Activated CD4-positive, alpha-beta T cell treated with anti-CD3 and anti-CD28 coated beads, Interleukin-2, amount 10 ng/mL, durations not matched to agents 7 days and 5 days (primary cell): ENCODE measurements at regions not wholly inside any gene's neighbourhood (a gene's known extent, or its start where the extent isn't known, plus 50 kb on each side); places are given as distances from the start of the nearest gene placed in this dataset.

Source experiments
- CTCF ChIA-PET: fragments of 350-600 bp; sonication (Branson Sonifier 250); formaldehyde crosslinking; loops from one replicate; lab custom pipeline; 2021; ENCODE audit warnings: antibody characterized with exemption; lab: Charles Lee
- POLR2A ChIA-PET: fragments of 350-600 bp; sonication (Branson Sonifier 250); formaldehyde crosslinking; loops from one replicate; lab custom pipeline; 2021; ENCODE audit warnings: antibody characterized with exemption; lab: Charles Lee
- DNase-seq: peaks from one replicate; pipeline ENCODE4 v3.0.0-alpha.2; 2020
- H3K27ac Mint-ChIP-seq: one replicate; pipeline ENCODE4 v1.8.0; 2021; ENCODE audit warnings: mild to moderate bottlenecking, moderate library complexity, mixed read lengths
- H3K27me3 Mint-ChIP-seq: one replicate; pipeline ENCODE4 v1.8.0; 2021; ENCODE audit warnings: mixed read lengths
- H3K36me3 Mint-ChIP-seq: one replicate; pipeline ENCODE4 v1.8.0; 2021; ENCODE audit warnings: low read depth, mixed read lengths
- H3K4me1 Mint-ChIP-seq: one replicate; pipeline ENCODE4 v1.8.0; 2021; ENCODE audit warnings: mixed read lengths
- H3K4me3 Mint-ChIP-seq: one replicate; pipeline ENCODE4 v1.8.0; 2021; ENCODE audit warnings: mild to moderate bottlenecking, moderate library complexity, mixed read lengths
- H3K9me3 Mint-ChIP-seq: one replicate; pipeline ENCODE4 v1.8.0; 2021; ENCODE audit warnings: mixed read lengths

DNA sequence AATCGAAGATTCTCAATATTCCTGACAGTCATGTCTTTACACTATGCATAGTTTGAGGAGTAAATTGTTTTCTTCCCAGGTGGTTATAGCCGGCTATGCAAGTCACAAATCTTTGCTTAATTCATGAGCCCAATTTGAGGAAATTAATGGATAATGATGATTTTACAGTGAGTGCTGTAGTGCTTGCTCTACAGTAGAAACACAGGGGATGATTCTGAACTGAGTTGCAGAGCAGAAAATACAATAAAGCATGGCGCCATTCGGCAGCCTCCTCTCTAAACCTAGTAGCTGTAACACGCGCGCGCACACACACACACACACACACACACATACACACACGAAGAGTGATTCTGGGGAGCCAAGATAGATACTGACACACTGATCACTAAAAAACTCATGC lies 181.7 kb upstream of the DPH6 start:
- ChIA-PET POLR2A (no interaction called here), CTCF (no interaction called here)
- no peaks in the 10 kb centered on the region for H3K4me1 Mint-ChIP-seq
- H3K27me3 Mint-ChIP-seq, result no peaks in the 10 kb centered on the region
- no peaks in the 10 kb centered on the region for H3K36me3 Mint-ChIP-seq
- no peak for DNase-seq
- H3K9me3 Mint-ChIP-seq, result no peaks in the 10 kb centered on the region
- no peak overlapping the region for H3K27ac Mint-ChIP-seq
- no peak overlapping the region for H3K4me3 Mint-ChIP-seq

DNA sequence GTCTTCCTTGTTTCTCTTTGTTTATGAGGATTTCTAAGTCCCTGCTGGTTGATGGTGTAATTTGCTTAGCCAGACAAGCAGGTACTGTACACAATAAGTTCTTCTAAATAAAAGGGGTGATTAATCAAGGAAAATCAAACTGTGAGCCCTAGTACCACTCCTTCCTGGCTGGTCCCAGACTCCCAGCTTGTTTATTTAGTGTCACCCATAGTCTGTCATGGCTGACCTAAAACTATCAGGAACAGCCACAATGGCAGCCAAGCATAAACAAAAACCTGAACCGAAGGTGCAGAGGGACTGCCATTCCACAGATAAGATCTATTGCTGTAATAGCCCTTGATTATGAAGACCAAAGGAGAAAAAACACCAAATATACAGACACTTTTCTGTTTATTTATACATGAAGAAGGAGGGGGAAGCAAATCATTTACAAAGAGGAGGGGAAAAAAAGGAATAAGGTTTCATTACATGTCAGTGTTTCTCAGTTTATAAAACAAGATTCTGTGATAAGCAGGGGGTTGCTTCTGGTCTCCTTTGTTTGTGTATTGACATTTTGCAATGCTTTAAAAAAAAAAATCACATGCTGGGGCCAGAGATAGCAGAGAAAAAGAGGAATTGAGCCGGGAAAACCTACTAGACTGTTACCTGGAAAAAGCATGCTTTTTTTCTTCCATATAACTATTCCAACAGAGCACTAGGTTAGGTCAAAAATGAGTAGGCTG lies 182.4 kb upstream of the DPH6 start:
- no peak overlapping the region for H3K27ac Mint-ChIP-seq
- H3K4me3 Mint-ChIP-seq, result no peak overlapping the region
- H3K27me3 Mint-ChIP-seq, result no peaks in the 10 kb centered on the region
- no peaks in the 10 kb centered on the region for H3K9me3 Mint-ChIP-seq
- CTCF ChIA-PET, result no interaction called here
- H3K36me3 Mint-ChIP-seq, result no peaks in the 10 kb centered on the region
- no peaks in the 10 kb centered on the region for H3K4me1 Mint-ChIP-seq
- DNase-seq, result no peak
- POLR2A ChIA-PET, result no interaction called here

DNA sequence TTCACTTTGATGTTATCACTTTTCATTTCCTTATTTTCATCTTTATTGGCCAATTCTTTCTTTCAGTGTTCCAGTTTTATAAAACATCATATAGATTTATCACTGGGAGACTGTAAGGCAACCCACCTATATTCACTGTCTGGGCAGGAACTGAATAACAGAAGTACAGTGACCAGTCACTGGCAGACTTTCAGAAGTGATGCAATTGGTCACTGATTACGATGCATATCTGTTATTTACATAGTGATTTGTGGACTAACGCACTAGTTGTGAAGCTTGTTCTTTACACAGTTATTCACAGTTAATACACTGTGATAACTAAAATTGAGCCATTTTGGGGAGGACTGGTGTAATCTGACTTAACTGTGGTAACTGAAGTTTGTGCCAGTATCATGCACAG lies 190.2 kb upstream of the DPH6 start:
- Mint-ChIP-seq H3K27me3 (no peaks in the 10 kb centered on the region), H3K9me3 (no peaks in the 10 kb centered on the region), H3K27ac (no peak overlapping the region), H3K4me3 (no peak overlapping the region), H3K4me1 (no peaks in the 10 kb centered on the region), H3K36me3 (no peaks in the 10 kb centered on the region)
- POLR2A ChIA-PET, result no interaction called here
- CTCF ChIA-PET, result no interaction called here
- DNase-seq, result no peak

DNA sequence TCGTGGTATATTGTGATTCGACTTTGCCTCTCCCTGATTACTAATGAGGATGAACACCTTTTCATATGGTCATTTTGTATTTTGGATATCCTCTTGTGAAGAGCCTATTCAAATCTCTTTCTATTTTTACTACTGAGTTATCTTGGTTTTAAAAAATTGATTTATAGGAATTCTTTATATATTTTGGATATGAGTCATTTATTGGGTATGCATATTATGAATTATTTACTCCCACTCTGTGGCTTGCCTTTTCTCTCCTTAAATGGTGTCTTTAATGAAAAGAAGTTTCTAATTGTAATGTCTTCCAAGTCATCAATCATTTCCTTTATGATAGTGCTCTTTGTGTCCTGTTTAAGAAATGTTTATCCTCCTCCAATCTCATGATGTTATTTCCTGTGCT lies 191.5 kb upstream of the DPH6 start:
- POLR2A ChIA-PET, result no interaction called here
- no peaks in the 10 kb centered on the region for H3K4me1 Mint-ChIP-seq
- CTCF ChIA-PET, result no interaction called here

DNA sequence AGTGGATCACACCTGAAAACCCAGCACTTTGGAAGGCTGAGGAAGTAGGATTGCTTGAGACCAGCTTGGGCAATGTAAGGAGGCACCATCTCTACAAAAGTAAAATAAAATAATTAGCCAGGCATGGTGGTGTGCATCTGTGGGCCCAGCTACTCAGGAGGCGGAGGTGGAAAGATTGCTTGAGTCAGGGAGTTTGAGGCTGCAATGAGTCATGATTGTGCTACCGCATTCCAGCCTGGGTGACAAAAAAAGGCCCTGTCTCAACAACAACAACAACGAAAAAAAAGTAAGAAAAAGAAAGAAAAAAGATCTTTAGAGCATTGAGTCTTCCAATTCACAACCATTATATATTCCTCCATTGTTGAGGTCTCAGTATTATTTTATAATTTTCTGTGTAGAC lies 192.4 kb upstream of the DPH6 start:
- Mint-ChIP-seq H3K4me3 (no peak overlapping the region), H3K27ac (no peak overlapping the region), H3K36me3 (no peaks in the 10 kb centered on the region), H3K27me3 (no peaks in the 10 kb centered on the region), H3K9me3 (no peaks in the 10 kb centered on the region), H3K4me1 (no peaks in the 10 kb centered on the region)
- no peak for DNase-seq
- ChIA-PET CTCF (interaction anchor here (0.6 kb wide), 2 partner anchors 52 to 116 kb away, joined by 3 read pairs; no protein-coding TSS in a partner anchor), POLR2A (no interaction called here)

More for the DNA sequence above, 191.5 kb upstream of the DPH6 start:
- Mint-ChIP-seq H3K4me3 (no peak overlapping the region), H3K9me3 (no peaks in the 10 kb centered on the region), H3K27ac (no peak overlapping the region), H3K36me3 (no peaks in the 10 kb centered on the region), H3K27me3 (no peaks in the 10 kb centered on the region)
- no peak for DNase-seq

DNA sequence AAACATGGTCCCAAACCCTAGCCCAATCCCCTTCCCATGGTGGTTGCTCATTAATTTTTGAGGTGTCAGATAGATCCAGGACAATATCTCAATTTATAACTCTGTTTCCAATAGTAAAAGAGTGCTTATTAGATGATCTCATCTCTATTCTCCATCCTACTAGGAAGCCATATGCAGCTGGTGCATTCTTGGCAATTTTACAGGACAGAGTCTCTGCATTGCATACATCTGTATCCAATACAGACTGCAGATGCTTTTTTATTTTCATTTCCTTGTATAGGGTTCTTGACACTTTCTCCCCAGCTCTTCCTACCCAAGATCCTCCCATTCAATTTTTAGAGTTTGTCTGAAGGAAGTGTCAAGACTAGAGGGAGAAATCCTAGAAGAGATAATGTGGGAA lies 194.8 kb upstream of the DPH6 start:
- DNase-seq, result no peak
- ChIA-PET CTCF (no interaction called here), POLR2A (no interaction called here)
- Mint-ChIP-seq H3K9me3 (no peaks in the 10 kb centered on the region), H3K27ac (no peak overlapping the region), H3K27me3 (no peaks in the 10 kb centered on the region), H3K4me1 (no peaks in the 10 kb centered on the region), H3K4me3 (no peak overlapping the region), H3K36me3 (no peaks in the 10 kb centered on the region)

DNA sequence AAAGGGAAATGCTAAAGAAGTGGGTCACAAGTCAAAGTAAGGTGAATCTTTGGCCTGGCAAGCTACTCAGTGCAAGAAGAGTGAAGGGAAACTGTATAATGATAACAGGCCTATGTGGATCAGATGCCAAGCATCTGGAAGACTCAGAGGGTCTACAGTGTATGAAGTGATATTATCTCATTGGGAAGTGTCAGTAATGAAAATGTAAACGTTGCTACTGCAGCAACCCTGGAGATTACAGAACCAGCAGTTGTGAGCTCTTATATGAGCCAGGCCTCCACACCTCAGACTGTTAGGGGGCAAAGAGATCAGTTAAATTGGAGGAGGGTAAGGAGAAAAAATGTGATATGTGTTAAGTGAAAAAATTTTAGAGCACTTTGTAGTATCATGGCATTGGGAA lies 195.4 kb upstream of the DPH6 start:
- H3K27me3 Mint-ChIP-seq, result no peaks in the 10 kb centered on the region
- H3K36me3 Mint-ChIP-seq, result no peaks in the 10 kb centered on the region
- POLR2A ChIA-PET, result no interaction called here
- no peaks in the 10 kb centered on the region for H3K9me3 Mint-ChIP-seq
- CTCF ChIA-PET, result no interaction called here
- DNase-seq, result no peak
- H3K4me3 Mint-ChIP-seq, result no peak overlapping the region
- no peak overlapping the region for H3K27ac Mint-ChIP-seq
- H3K4me1 Mint-ChIP-seq, result no peaks in the 10 kb centered on the region

DNA sequence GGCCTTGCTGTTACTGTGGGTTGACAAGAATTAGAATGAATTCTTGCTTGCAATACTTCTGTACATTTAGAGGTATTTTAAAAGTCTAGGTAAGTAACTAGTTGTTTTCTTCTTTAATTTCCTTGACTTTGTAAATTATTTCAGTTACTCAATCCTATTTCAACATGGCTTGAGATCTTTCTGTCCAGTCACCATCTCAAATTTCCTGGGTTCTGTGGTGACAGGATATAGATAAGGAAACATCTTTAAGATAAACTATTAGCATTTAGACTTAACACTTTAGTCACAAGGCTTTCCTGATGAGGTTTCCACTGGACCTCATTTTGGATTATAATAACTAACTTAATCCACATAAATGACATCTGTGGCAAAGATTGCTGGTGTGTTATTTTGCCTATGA lies 195.9 kb upstream of the DPH6 start:
- H3K4me1 Mint-ChIP-seq, result no peaks in the 10 kb centered on the region
- H3K4me3 Mint-ChIP-seq, result no peak overlapping the region
- DNase-seq, result no peak
- no peaks in the 10 kb centered on the region for H3K27me3 Mint-ChIP-seq
- no peaks in the 10 kb centered on the region for H3K9me3 Mint-ChIP-seq
- no peak overlapping the region for H3K27ac Mint-ChIP-seq
- no peaks in the 10 kb centered on the region for H3K36me3 Mint-ChIP-seq
- ChIA-PET CTCF (no interaction called here), POLR2A (no interaction called here)

DNA sequence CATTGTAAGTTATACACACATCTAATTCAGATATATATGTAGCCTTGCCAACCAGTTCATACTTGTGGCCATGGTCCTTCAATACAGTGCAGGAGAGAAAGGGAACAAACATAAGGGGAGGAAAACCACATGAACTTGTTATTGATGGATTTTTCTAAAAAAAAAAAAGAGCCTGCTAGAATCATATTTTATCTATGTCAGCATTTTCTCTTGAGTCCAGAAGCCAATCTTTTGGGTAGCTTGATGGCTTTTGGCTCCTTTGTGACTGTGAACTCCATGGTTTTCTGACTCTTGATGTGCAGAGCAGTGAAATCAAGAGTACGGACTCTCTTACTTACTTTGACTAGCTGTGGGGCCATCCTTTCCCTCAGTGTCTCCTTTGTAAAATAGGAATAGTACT lies 197.4 kb upstream of the DPH6 start:
- Mint-ChIP-seq H3K9me3 (no peaks in the 10 kb centered on the region), H3K36me3 (no peaks in the 10 kb centered on the region), H3K27me3 (no peaks in the 10 kb centered on the region), H3K4me1 (no peaks in the 10 kb centered on the region), H3K27ac (no peak overlapping the region), H3K4me3 (no peak overlapping the region)
- POLR2A ChIA-PET, result interaction anchor here (0.6 kb wide), 1 partner anchor 47 kb away, joined by 9 read pairs; no protein-coding TSS in a partner anchor
- no peak for DNase-seq
- CTCF ChIA-PET, result no interaction called here

DNA sequence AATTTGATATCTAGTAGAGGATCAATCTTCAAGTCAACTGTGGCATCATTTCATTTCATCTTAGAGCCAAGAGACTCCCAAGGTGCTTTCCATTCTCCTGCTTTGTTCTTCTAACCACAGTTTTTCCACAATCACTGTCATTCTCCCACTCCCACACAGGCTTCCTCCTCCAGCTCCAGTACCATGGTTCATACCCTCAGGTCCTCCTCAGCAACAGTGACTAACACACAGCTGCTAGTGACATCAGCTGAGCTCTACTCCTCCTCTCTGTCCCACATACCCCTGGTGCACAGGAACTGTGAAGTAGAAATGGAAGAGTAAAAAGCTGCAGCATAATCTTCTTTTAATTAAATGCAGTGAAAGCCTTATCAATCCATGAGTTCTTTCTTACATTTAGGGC lies 200.2 kb upstream of the DPH6 start:
- no peak for DNase-seq
- Mint-ChIP-seq H3K4me3 (no peak overlapping the region), H3K9me3 (no peaks in the 10 kb centered on the region), H3K4me1 (no peaks in the 10 kb centered on the region), H3K27ac (no peak overlapping the region), H3K36me3 (no peaks in the 10 kb centered on the region), H3K27me3 (no peaks in the 10 kb centered on the region)
- CTCF ChIA-PET, result no interaction called here
- POLR2A ChIA-PET, result no interaction called here

DNA sequence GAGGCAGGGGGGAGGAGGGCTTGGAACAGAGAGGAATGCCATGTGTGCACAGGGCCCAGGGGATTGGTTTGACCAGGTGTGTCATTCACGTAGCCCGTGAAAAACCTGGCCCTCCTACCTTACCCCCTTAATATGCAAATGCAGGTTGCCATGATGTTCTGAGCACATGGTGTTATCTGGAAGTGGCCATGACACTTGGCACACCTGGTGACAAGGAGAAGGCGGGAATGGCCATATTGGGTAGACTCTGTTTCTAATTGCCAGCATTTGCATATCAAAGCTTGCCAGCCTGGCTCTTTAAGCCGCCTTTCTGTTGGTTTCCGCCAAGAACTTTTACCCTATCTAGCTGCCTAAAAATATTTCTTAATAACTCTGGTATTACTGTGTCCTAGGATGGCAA lies 202.1 kb upstream of the DPH6 start:
- DNase-seq, result no peak
- no peak overlapping the region for H3K4me3 Mint-ChIP-seq
- H3K9me3 Mint-ChIP-seq, result no peaks in the 10 kb centered on the region
- POLR2A ChIA-PET, result no interaction called here
- H3K36me3 Mint-ChIP-seq, result no peaks in the 10 kb centered on the region
- CTCF ChIA-PET, result no interaction called here
- no peak overlapping the region for H3K27ac Mint-ChIP-seq
- H3K4me1 Mint-ChIP-seq, result no peaks in the 10 kb centered on the region
- no peaks in the 10 kb centered on the region for H3K27me3 Mint-ChIP-seq

DNA sequence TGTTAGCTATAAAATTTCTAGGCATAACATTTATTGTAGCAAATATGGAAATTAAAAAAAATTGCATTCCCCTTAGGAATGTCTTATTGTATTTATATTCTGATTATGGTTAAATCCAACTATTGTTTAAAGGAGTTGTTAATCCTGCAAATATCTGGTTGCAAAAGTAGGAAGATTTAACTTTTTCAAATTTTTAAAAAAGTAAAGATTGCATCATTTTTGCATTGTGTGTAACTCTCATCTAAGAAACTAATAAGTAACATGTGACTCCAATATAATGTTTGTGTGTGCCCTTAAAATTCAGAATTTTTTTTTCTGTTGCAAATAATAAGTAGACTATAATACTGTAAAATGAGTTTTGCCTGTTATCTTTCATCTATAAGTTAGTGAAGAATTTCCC lies 204.1 kb upstream of the DPH6 start:
- Mint-ChIP-seq H3K9me3 (no peaks in the 10 kb centered on the region), H3K4me3 (no peak overlapping the region), H3K27ac (no peak overlapping the region), H3K27me3 (peaks cover under 1% of the 10 kb centered on the region), H3K36me3 (no peaks in the 10 kb centered on the region), H3K4me1 (no peaks in the 10 kb centered on the region)
- CTCF ChIA-PET, result no interaction called here
- no peak for DNase-seq
- POLR2A ChIA-PET, result no interaction called here

DNA sequence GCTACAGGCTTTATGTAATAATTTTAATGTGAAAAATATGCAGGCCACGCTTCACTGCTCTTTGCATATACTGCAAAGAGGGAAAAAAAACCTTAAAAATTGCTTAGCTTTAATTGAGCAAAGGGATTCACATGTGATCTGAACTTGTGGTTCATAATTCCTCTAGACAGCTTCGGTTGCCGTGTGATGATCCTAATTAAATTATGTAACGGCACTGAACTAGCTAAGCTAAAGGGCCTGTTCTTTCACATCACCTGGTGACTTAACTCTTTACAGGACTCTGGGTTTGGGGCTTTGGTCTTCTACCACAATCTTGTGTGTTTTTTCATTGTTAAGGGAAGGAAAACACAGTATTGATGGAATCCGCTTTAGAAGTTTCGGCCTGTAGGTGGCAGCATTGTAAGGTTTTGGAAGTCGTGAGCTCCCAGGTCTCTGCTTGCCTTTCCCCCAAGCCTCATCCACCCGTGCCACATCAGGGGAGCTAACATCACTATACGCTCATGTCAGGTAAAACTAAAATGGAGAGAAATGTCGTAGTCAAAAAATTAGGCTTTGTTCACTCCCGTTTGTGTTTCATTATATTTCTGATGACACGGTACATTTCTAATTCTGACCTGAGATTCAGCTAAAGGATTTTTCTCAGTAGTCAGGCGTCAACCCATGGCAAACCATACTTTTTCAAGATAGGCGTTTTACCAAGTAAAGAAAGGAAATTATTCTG lies 205.6 kb upstream of the DPH6 start:
- ChIA-PET CTCF (no interaction called here), POLR2A (no interaction called here)
- peaks cover 2% of the 10 kb centered on the region for H3K27me3 Mint-ChIP-seq
- H3K9me3 Mint-ChIP-seq, result no peaks in the 10 kb centered on the region
- H3K4me3 Mint-ChIP-seq, result no peak overlapping the region
- H3K27ac Mint-ChIP-seq, result no peak overlapping the region
- no peaks in the 10 kb centered on the region for H3K4me1 Mint-ChIP-seq
- peak; percentile 60 for DNase-seq
- H3K36me3 Mint-ChIP-seq, result no peaks in the 10 kb centered on the region

DNA sequence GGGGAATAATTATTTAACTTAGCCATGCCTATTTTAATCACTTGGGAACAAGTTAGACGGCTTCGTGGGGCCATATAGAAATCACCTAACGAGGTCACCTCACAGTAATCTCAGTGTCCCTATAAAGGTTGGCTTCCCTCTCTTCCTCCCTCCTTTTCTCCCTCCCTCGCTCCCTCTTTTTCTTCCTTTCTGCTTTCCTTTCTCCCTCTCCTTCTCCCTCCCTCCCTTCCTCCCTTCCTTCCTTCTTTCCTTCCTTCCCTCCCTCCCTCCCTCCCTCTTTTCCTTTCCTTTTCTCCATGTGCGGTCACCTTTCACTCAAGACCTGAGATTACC lies 206.1 kb upstream of the DPH6 start:
- Mint-ChIP-seq H3K4me1 (no peaks in the 10 kb centered on the region), H3K27me3 (peaks cover 2% of the 10 kb centered on the region), H3K36me3 (no peaks in the 10 kb centered on the region), H3K27ac (no peak overlapping the region), H3K4me3 (no peak overlapping the region), H3K9me3 (no peaks in the 10 kb centered on the region)
- ChIA-PET POLR2A (no interaction called here), CTCF (no interaction called here)
- DNase-seq, result no peak
